ENCODE measurements at regions not wholly inside any gene's neighbourhood (a gene's known extent, or its start where the extent isn't known, plus 50 kb on each side); places are given as distances from the start of the nearest gene placed in this dataset.

DNA sequence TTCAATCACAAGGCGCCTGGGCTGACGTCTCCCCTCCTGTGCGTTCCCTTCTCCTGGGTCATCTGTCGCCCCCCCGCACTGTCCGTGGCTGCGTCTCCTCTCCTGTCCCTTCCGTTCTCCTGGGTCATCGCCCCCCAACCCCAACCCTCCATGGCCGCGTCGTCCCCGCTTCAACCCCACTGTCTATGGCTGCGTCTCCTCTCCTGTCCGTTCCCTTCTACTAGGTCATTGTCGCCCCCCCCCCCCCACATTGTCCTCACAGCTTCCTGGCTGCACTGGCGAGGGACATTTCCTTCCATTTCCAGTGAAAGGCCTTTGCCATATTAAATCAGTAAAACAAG, 118.9 kb downstream of the TMEM18 start:
- H3K4me3 ChIP-seq (ENCODE audit: low read depth, low read length): no peak overlapping the region
- DNase-seq (ENCODE audit: low read depth): no peak

DNA sequence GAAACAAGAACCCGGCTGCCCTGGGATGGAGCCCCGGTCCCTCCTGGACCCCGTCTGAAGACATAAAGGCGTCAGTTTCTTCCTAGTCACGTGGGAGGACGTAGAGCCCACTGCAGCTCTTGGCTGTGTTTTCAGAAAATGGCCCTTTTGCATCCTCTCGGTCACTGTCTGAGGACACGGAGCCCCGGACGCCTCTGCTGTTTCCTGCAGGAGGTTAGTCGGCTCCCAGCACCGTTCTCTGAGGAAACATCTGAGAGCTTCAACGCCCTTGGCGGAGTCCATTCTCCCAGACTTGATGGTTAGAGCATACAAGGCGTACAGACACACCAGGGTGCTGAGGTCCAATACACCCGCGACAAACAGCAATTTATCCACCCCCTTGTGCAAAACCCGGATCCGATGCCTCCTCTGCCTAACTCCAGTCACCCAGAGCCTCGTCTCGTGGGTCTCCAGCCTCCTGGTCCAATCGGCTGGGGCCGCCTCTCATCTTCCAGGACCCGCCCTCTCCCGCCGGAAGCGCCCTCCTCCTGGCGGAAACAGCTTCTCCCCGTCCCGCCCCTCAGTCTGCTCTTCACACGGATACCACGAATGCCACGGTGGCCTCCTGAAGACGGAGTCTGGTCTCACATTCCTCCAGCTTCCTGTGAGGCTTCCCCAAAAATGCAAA, 119.4 kb downstream of the TMEM18 start:
- DNase-seq (ENCODE audit: low read depth): no peak

DNA sequence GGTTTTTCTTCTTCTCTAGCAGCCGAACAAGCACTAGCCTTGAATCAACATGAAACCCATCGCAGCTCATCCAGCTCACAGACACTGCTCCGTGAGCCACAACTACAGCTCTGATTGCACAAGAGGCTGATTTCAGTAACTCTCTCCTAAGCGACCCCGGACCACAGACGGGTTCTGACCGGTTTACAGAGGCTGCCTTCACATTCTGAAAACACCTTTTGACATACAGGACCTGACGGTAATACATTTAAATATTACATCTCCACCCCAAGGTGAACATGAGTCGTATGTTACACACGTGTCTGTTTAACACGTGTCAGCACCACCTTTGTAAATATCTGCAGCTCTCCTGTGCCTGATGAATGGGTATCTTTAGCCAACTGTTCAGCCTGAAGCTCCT, 120.7 kb downstream of the TMEM18 start:
- H3K4me3 ChIP-seq (ENCODE audit: low read depth, low read length): no peak overlapping the region
- DNase-seq (ENCODE audit: low read depth): no peak

More for the DNA sequence above, 119.4 kb downstream of the TMEM18 start:
- H3K4me3 ChIP-seq (ENCODE audit: low read depth, low read length): no peak overlapping the region

DNA sequence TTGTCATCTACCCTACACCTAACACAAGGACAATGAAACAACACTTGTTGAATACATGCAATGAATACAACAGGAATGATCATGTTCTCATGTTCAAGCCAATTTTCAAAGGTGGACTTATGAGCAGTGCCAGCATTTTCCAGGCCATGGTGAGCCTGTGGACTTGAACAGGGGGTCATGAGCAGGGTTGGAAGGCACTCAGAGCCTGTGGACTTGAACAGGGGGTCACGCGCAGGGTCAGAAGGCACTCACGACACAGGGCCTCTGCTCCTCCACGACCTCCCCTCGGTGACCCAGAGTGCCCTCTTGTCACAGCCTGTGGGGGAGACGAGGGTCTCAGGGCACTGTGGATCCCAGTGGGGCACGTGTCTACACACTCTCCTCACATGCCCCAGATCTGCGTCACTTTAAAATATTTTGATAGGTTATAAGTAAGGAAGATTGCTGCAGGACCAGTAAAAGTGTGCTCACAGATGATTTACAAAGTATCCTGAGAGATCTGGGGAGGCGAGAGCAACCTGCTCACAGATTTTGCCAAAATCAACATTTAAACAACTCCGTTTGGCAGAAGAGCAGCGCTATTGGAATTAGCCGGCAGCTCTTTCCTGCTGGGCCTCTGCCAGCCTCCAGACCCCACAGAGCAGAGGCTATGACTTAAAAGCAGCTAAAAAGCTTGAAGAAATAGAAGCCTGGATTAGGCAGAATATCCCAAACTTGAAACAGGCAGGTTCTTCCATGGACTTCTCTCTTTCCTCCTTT, 121.9 kb downstream of the TMEM18 start:
- no peak overlapping the region for H3K4me3 ChIP-seq (ENCODE audit: low read depth, low read length)
- DNase-seq (ENCODE audit: low read depth): no peak

DNA sequence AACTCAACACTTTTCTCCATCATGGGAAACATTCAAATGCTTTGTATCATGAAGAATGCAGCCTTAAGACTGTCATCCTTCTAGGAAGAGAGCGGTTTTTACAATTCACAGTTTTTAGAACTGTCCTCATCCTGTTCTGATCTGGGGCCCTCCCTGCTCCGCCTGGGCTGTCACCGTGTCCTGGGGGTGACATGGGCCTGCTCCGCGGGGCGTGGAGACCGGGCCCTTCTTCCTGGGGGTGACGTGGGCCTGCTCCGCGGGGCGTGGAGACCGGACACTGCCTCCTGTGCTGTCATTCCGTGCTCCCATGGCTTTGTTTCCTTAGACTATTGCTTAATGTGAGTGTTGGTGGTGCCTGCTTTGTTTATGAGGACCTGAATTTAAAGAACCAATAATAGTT, 122.8 kb downstream of the TMEM18 start:
- no peak overlapping the region for H3K4me3 ChIP-seq (ENCODE audit: low read depth, low read length)
- DNase-seq (ENCODE audit: low read depth): no peak

DNA sequence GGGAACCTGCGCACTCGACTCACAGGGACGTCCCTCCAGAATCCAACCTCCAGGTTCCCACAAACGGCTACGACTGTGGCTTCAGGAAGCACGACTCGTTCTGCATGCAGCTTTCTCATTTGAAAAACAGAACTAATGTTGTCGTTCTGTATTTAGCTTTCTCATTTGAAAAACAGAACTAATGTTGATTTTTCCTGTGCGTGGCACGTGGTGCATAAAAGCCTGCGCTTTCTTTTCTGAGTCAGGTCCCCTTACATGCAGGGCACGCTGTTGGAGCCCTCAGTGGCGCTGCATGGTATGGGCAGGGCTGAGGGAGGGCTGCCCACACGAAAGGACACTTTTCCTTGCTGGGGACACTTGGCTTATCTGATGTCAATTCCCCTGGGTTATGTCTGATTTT, 124.3 kb downstream of the TMEM18 start:
- no peak for DNase-seq (ENCODE audit: low read depth)
- H3K4me3 ChIP-seq (ENCODE audit: low read depth, low read length): no peak overlapping the region

DNA sequence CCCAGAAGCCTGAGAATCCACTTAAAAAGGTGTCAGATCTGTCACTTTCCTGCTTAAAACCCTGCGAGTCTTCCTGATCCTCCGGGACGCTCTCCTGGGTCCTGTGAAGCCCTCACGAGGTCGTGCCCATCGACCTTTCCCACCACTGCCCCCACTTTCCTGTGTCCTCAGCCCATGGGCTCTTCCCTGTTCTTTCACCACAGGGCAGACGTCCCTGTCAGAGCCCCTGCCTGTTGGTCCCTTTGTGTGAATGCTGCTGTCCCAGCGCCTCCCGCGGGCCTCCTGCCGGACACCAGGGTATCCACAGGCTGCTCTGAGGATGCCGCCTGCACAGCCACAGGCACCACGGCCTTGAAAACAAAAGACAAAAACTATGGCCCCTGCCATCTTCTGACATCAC, 125.6 kb downstream of the TMEM18 start:
- DNase-seq (ENCODE audit: low read depth): no peak

DNA sequence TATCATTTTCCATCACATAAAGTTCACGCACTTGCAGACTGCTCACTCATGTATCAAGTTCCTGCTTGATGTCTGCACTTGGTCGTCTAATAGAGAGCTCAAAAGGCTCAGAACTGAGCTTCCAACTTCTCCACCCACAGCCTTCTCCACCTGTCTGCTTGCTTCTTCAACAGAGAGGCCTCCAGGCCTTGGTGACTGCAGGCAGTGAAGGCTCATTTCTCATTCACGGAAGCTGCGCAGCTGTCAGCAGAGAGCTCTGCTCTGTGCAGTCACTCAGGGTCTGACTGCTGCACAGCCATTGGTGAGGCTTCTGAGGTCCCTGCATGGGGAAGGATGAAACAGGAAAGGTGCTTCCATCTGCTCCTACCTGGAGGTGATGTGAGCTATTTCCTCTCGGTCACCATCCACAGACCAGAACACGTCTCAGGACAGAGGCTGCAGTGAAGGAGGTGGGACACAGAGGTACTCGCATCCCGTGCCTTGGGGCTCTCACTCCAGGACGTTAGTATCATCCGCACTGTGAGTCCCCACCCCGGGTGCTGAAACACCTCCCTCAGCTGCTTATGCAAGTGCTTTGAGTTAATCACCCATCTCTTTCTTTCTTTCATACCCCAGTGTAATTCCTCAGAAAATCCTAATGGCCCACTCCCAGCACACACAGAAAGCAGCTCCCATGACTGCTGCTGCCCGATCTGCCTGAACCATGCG, 126.2 kb downstream of the TMEM18 start:
- no peak overlapping the region for H3K4me3 ChIP-seq (ENCODE audit: low read depth, low read length)
- DNase-seq (ENCODE audit: low read depth): no peak

More for the DNA sequence above, 125.6 kb downstream of the TMEM18 start:
- no peak overlapping the region for H3K4me3 ChIP-seq (ENCODE audit: low read depth, low read length)

DNA sequence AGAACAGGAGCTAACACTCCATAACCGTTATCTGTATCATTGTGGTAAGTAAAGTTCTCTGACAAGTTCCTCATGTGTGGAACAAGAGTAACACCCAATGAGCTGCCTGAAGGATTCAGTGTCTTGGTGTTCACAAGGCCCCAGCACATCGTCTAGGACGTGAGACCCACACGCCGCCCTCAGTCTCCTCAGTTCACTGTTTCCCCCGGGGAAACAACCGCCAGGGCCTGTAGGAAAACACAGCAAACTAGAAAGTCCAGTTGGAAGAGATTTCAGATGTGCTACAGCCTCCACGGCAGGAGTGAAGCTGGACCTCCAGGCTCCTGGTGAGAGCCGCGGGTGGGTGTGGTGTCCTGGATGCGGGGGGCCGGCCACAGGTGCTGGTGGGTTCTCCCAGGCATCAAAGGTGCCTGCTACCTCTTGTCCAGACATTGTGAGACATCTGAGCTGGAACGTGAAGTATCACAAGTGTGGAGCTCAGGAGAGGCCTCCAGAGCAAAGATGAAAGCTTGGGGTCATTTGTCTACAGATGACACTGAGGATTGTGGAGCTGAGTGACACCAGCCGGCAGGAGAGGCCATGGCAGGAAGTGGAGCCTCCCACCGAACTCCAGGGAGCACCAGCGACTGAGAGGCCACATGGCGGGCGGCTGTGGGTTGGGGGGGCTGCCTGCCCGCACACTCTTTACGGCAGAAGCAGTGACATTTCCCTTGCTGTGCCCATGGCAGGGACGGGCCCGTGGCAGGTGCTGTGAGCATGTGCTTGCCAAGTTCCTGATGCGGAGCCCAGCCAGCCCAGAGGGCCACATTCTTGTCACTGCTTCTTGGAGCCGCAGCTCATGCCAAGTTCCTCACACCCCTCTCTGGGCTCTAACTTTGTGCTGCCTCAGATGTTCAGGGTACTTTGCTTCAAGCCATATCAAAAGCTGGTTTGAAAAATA, 131.2 kb downstream of the TMEM18 start:
- no peak overlapping the region for H3K4me3 ChIP-seq (ENCODE audit: low read depth, low read length)
- DNase-seq (ENCODE audit: low read depth): no peak

DNA sequence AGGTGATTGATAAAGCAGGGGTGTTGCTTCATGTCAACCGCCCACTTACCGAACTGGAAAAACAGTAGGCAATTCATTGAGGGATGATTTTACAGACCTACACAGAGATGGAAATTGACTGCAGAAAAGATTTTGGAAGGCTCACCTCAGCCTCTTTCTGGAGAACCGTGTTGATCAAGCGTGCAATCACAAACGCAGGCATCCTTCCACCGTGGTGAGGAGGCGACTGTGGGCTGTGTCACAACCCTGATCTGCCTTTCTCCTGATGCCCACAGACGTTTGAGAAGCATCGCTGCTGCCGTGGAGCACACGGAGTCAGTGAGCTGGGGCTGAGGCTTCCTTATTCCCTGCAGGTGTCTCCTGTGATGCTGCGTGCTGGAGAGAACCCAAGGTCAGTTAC, 132.0 kb downstream of the TMEM18 start:
- no peak overlapping the region for H3K4me3 ChIP-seq (ENCODE audit: low read depth, low read length)
- no peak for DNase-seq (ENCODE audit: low read depth)

DNA sequence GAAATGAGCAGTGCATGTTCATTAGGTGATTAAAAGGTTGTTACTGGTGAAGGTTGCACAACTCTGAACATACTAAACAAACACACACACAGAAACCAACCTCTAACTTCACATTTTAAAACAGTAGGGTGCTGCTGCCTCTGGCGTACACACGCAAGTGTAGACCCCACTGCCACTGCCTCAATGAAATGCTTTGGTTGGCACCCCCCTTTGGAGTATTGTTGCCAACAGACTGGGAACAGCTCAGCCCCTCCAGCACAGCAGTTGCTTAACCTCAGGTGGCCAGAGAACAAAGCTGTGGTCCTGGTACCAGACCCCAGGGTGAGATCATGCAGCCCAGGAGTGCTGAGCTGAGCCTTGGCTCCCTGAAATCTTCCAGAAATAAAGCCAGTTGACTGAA, 138.6 kb downstream of the TMEM18 start:
- no peak for DNase-seq (ENCODE audit: low read depth)
- H3K4me3 ChIP-seq (ENCODE audit: low read depth, low read length): no peak overlapping the region

DNA sequence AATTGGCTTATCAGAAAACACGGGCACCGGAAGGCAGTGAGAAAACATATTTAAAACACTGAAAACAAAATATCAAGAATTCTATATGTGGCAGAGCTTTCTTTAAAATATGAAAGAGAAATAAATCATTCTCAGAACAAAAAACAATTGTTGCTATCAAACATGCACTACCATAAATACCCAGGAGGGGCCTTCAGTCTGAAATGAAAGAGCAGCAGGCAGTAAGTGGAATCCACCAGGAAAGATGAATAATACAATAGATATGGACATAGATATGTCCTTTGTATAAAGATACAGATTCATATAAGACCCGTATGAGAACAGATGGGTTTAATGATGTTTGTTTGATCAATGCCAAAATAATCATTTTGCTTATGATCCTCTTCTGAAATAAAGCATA, 142.0 kb downstream of the TMEM18 start:
- no peak for DNase-seq (ENCODE audit: low read depth)
- H3K4me3 ChIP-seq (ENCODE audit: low read depth, low read length): no peak overlapping the region

DNA sequence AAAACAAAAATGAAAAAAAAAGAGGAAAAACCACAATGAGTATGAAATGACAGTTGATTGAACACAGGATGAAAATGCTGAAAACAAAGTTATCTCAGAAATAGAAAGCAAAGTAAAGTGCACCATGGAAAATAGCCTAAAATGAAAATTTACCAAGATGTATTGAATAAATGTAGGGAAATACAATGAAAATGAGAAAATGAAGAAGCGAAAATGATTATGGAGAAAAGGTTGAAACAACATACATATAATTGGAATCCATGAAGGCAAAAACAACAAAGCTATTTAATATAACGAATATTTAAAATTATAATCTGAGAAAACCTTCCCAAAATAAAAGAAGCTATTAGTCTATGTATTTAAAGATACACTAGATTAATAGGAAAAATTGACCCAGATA, 147.4 kb downstream of the TMEM18 start:
- DNase-seq (ENCODE audit: low read depth): no peak
- H3K4me3 ChIP-seq (ENCODE audit: low read depth, low read length): no peak overlapping the region

DNA sequence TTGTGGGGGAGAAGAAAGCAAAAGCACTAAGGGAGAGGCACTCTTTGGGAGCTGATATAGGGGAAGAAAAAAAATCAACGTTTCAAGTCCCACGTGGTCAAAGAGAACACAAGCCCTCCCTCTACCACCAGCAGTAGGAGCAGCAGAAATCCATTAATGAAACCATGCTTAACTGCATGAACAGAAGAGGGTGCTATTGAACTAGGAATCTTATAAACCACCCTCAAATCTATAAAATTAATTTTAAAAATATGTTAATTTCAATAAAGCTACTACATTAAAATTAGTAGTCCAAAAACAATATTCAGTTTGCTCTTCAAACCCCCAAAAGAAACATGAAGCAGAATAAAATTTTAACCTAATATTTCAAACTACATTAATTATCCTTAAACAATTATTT, 147.8 kb downstream of the TMEM18 start:
- DNase-seq (ENCODE audit: low read depth): peak; percentile 2
- no peak overlapping the region for H3K4me3 ChIP-seq (ENCODE audit: low read depth, low read length)

DNA sequence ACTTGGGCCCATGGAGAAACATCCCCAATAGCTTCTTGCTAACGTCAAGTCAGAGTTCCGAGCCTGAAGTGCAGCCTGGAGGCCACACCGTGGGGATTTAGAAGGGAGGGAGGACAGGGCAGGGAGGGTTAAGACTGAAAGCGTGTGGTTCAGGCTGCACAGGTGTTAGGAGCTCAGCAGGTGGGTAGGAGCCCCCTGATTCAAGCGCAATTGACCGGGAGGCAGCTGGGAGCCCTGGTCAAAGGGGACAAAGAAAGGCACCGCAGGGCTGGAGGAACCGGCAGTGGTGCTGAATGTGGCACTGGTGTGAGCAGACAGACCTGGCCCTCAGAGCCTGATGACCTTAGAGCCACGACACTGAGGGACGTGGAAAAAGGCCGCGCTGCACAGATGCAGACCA, 149.6 kb downstream of the TMEM18 start:
- DNase-seq (ENCODE audit: low read depth): no peak
- no peak overlapping the region for H3K4me3 ChIP-seq (ENCODE audit: low read depth, low read length)

DNA sequence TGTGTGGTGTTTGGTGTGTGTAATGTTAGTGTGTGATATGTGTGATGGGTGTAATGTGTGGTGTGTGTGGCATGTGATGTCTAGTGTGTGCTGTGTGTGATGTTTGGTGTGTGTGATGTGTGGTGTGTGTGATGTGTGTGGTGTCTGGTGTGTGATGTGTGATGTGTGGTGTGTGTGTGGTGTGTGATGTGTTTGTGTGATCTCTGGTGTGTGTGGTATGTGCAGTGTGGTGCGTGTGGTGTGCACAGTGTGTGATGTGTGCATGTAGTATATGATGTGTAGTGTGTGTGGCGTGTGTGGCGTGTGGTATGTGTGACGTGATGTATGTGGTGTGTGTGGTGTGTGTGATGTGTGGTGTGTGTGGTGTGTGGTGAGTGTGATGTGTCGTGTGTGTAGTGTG, 150.3 kb downstream of the TMEM18 start:
- DNase-seq (ENCODE audit: low read depth): no peak
- no peak overlapping the region for H3K4me3 ChIP-seq (ENCODE audit: low read depth, low read length)

DNA sequence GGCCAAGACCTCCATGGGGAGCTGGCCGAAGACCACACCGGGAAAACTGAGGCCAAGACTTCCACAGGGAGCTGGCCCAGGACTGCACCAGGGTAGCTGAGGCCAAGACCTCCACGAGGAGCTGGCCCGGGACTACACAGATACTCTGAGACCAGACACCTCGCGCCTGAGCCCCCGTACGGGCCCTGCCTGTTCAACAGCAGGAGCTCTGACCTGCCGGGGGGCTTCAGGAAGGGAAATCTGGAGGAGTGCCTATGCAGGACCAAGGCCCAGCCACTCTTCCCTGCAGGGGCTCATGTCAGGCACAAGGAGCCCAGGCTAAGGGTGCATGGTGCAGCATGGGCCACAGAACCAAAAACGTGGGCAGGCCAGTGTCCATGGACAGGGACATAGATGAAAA, 151.6 kb downstream of the TMEM18 start:
- no peak for DNase-seq (ENCODE audit: low read depth)
- no peak overlapping the region for H3K4me3 ChIP-seq (ENCODE audit: low read depth, low read length)

DNA sequence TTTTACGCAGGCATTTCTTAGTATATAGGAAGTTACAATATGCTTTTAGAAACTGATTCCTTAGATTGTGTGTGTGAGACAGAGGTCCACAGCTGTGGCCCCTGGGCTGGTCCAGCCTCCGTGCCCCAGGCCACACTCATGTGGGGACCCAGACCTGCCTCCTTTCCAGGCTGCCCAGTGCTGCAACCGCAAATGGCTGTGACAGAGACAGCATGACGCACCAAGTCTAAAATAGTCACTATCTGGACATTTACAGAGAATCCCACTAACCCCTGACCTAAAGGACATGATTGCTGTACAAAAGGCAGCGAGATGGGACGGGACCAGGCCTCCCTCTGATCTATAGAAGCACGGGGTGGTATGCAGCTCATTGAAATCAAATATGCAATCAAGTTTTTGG, 152.2 kb downstream of the TMEM18 start:
- H3K4me3 ChIP-seq (ENCODE audit: low read depth, low read length): no peak overlapping the region
- DNase-seq (ENCODE audit: low read depth): no peak

DNA sequence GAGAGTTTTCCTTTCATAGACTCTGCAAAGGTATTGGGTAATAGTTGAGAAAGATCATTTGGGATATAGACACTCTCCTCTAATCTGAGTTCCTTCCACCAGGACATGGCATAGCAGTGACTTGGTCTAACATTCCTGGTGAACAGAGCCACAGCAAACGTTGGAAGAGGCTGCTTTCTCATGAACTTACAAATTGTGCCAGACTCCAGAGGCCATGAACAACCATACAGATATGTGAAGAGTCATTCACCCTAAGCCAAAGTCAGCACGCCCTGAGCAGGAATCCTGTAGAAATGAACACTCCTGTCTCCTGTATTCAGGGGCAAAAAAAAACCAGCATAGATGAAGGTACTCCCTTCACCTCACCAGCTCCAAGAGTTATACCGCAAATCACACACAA, 152.8 kb downstream of the TMEM18 start:
- DNase-seq (ENCODE audit: low read depth): no peak
- no peak overlapping the region for H3K4me3 ChIP-seq (ENCODE audit: low read depth, low read length)
